Esophagus muscularis mucosa (tissue), 3 donors: ENCODE measurements at regions not wholly inside any gene's neighbourhood (a gene's known extent, or its start where the extent isn't known, plus 50 kb on each side); places are given as distances from the start of the nearest gene placed in this dataset.

Experiments
- POLR2A ChIP-seq: fragments of 450-650 bp; IDR thresholded peaks from one replicate; pipeline ENCODE4 v1.6.1; 2017; ENCODE audit warnings: antibody characterized with exemption, moderate library complexity, mild to moderate bottlenecking, low read depth
- TF ChIP-seq, protein P1 (sequence below), 3 experiments: fragments of 200-600 bp in 2 of 3; fragments of 450-650 bp in 1 of 3; sonication (generic) in 2 of 3; IDR thresholded peaks; one replicate each; pipeline ENCODE4 v1.5.1; 2017 to 2019; ENCODE audit warnings: antibody characterized with exemption in 3 of 3, mild to moderate bottlenecking in 2 of 3, moderate library complexity in 1 of 3

- no peak for TF ChIP-seq POLR2A
- TF ChIP-seq, protein P1, sequence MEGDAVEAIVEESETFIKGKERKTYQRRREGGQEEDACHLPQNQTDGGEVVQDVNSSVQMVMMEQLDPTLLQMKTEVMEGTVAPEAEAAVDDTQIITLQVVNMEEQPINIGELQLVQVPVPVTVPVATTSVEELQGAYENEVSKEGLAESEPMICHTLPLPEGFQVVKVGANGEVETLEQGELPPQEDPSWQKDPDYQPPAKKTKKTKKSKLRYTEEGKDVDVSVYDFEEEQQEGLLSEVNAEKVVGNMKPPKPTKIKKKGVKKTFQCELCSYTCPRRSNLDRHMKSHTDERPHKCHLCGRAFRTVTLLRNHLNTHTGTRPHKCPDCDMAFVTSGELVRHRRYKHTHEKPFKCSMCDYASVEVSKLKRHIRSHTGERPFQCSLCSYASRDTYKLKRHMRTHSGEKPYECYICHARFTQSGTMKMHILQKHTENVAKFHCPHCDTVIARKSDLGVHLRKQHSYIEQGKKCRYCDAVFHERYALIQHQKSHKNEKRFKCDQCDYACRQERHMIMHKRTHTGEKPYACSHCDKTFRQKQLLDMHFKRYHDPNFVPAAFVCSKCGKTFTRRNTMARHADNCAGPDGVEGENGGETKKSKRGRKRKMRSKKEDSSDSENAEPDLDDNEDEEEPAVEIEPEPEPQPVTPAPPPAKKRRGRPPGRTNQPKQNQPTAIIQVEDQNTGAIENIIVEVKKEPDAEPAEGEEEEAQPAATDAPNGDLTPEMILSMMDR (IDR thresholded peaks at IDR 0.05): no peak
Observed at GRCh38 chr21:25326181-25326580, 281.1 kb downstream of the MRPL39 start.
